IPS-NIHi11 (cell line): ENCODE measurements at regions not wholly inside any gene's neighbourhood (a gene's known extent, or its start where the extent isn't known, plus 50 kb on each side); places are given as distances from the start of the nearest gene placed in this dataset.
"Not testable (repeated sequence)": the region's sequence is repeated elsewhere in the genome, so short reads cannot be mapped to it uniquely, and the experiment has no call there.

Experiments used
- DNase-seq: peaks from one replicate; pipeline ENCODE4 v3.0.0; 2012; ENCODE audit warnings: mixed read lengths, low spot score

DNA sequence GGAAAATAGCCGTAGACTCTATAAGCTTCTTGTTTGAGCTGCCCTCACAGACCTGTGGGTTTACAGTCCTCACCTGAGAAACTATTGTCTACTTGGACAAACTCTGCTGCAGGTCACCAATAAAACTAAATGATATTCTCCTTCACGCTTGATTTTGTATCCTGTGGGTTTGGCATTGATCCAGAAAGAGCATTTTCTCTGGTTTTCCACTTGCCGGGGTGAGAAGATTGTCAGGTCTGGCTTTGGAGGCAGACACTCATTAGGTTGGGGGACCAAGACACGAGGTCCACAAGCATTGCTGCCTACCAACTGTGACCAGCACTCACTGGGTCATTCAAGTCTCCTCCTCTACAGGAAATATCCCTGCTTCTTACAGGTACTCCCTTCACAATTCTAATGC is 68.5 kb downstream of the CDC14C start:
- DNase-seq, result no peak

DNA sequence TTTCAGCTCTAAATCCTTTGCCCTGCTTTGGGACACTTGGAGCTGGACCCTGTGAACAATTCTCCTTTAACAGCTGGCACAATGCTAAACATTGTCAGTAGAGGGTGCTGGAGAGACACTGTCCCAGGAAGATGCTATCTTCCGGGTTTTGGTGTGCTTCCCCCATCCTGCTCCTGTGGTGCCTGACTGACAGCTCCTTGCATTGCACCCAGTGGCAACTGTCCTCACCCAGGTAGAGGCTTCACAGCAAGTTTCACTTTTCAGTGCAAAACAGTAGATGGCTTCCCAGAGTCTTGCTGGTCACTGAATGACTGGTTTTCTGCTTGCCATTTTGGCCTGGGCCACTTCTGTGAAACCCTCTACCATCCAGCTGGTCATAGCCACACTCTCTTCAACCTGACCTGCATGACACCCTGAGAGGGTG is 77.3 kb downstream of the CDC14C start:
- peak; percentile 66 for DNase-seq

DNA sequence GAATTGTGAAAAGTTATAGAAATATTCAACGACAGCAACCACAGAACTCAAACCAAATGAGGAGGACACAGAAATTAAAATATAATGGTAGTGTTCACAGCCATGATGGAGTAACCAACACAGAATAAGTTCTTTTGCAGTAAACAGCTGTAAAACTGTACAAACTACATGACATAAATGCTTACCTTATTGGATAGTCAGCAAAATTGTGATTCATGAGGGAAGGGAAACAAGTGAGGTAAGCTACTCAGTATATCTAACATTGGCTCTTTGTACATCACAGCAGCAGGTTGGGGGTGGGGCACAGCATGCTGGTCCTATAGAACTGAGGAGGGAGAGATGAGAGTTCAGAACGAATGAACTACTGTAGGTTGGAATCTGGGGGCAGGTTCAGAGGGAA is 86.4 kb downstream of the CDC14C start:
- no peak for DNase-seq

GRCh38 chr7:49014870-49015269 is 90.5 kb downstream of the CDC14C start:
- DNase-seq, result no peak

DNA sequence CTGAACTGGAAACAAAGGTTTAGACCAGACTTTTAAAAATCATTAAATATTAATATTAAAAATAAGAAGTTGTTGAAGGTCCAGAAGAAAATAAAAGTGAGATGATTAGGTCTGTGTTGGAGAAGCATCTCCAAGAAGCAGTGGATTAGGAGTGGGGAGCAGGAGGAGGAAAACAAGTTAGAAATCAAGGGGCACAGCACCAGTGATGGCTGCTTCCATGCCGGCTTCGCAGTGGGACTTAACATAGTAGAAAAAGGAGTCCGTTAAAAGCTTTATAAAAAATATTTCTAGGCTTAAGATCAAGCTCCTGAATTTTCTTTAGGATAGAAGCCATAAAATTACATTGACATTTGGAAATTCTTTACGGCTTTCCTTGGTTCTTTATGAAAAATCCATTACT is 95.8 kb downstream of the CDC14C start:
- no peak for DNase-seq

- no peak for DNase-seq
Observed at GRCh38 chr7:49022448-49022847, 98.1 kb downstream of the CDC14C start.

DNA sequence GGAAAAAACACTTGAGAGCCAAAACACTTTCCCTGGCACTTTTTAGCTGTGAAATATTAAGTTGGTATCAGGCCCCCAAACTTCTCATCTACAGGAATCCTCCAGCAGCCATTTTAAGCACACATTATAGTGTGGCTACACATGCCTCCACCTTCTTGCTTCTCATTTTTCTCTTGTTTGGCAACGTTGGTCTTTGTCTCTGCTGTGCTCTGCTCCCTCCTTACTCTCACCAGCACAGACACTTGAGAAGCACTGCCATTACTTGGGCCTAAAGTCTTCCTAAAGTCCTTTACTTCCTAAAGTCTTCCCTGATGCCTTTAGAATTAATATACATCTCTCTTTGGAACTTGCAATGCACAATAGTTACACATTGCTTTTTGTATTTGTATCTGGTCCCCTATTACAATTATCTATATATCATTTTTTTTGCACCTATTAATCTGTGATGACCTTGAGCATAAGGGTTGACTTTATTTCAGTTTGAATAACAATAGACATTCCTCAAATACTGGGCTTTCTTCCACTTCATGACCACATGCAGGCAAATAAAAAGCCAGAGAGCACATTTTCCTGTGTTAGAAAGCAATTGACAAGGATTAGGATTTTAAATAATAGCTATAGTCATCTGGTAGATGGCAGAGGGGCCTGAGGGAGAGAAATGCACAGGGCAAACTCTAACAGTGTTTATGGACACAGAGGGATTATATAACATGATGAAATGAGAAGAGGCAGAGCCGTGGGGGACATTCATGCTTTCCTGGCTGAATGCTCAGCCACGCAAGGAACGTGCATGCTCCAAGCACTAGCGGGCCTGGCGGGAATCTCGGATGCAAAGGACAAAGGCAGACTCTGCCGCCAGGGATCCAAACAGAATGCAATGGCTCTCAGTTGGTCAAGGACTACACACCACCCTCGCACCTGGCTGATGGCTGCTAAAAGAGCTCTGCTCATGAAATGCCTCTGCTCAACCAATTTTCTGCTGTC is 99.3 kb downstream of the CDC14C start:
- peak; percentile 33 for DNase-seq

GRCh38 chr7:49030221-49030620 is 105.9 kb downstream of the CDC14C start:
- DNase-seq, result no peak

DNA sequence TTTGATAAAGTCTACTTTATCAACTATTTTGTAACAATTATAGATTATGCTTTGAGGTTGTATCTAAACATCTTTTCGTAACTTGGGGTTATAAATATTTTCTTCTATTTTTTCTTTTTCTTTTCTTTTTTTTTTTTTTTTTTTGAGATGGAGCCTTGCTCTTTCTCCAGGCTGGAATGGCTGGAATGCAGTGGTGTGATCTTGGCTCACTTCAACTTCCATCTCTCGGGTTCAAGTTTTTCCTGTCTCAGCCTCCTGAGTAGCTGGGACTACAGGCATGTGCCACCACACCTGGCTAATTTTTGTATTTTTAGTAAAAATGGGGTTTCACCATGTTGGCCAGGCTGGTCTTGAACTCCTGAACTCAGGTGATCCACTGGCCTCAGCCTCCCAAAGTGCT is 108.8 kb downstream of the CDC14C start:
- DNase-seq, result not testable (repeated sequence)

- DNase-seq, result no peak
Observed at GRCh38 chr7:49037346-49038210, 113.2 kb downstream of the CDC14C start.

GRCh38 chr7:49038821-49039358 is 114.5 kb downstream of the CDC14C start:
- no peak for DNase-seq

DNA sequence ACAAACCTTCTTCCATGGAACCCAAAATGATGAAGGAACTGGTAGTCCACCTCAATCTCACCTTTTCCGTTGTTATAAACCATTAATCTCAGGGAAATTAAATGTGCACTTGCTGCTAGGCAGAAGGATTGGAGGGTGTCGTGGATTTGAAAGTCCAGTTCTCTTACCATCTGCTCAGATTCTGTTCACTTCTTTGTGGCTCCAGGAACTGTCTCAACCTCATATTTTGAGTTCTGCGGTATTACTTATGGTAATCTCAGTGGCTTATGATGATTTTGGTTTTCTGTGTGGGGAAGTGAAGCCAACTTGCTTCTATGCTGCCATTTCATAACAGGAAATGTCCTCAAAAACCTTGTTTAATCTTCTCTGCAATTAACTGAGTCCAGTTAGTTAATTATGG is 136.4 kb downstream of the CDC14C start:
- no peak for DNase-seq

- DNase-seq, result no peak
Observed at GRCh38 chr7:49074538-49074937, 150.2 kb downstream of the CDC14C start.

- no peak for DNase-seq
Observed at GRCh38 chr7:49080896-49081475, 156.6 kb downstream of the CDC14C start.

- no peak for DNase-seq
Observed at GRCh38 chr7:49088017-49088416, 163.7 kb downstream of the CDC14C start.

DNA sequence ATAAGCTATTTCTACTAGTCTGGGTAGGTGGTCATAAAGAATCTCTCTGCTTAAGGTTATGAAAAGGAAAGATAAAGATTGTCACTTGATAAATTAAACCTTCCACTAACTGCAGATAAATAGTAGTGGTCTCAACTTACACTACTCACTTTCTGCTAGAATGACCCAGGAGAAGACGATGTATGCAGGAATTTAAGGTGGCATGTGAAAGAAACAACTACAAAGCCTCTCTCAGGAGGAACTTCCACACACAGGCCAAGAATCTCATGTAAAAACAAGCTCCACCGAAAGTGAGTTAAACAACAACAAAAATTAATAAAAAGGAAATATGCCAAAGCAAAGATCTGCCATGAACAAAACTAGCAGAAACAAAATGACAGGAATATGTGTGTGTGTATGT is 165.4 kb downstream of the CDC14C start:
- no peak for DNase-seq

DNA sequence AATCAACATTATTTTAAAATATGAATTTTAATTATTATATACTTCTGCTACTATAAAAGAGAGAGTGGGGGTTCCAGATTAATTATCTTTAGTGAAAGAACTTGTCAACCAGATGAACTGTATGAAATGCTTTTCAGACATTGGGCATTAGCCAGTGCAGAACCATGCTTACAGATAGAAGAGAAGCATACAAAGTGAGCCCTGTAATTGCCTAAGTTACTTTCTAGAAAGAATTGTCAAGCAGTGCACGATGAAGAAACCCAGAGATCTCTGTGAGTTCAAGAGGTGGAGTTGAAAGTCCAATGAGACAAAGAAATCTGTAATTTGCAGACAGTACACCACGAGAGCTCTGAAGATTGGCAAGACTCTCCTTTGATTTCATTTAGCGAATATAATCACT is 166.7 kb downstream of the CDC14C start:
- DNase-seq, result no peak

GRCh38 chr7:49091519-49091918 is 167.2 kb downstream of the CDC14C start:
- no peak for DNase-seq

DNA sequence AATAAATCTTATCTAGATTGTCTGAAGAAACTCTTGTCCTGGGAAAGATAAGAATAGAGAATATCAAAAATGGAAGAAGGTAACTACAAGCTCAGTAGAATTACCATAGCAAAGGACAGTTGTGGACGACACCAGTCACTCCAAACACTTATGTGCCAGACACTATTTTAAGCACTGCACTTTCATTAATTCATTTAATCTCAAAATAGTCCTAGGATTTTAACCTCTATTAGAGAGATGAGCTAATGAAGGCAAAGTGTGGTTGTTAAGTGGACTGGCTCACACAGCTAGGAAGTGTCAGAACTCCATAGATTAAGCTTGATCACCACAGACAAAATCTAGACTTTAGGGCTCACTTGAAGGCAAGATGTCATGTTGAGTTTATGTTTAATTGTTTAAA is 168.9 kb downstream of the CDC14C start:
- no peak for DNase-seq

DNA sequence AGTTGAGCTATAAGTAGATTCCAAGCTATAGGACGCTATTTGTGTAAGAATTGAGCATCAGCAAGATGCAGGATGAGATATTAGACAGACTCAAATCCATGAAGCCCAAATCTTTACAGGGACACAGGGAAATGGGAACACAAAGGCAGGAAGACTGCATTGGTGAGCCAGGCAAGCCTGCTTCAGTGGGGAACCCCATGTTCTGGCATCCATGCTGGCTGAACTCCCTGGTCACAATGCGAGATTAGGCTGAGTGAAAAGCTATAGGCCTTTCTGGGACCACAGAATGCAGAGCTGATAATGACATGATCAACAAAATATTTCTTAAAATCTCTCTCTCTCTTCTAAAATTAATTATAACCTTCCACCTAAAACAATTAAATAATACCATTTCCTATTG is 170.5 kb downstream of the CDC14C start:
- no peak for DNase-seq

GRCh38 chr7:49099587-49100326 is 175.4 kb downstream of the CDC14C start:
- no peak for DNase-seq
